ENCODE measurements at regions not wholly inside any gene's neighbourhood (a gene's known extent, or its start where the extent isn't known, plus 50 kb on each side); places are given as distances from the start of the nearest gene placed in this dataset.
A peak's percentile ranks its signal among the peaks of the same experiment; 100 is the strongest.

DNA sequence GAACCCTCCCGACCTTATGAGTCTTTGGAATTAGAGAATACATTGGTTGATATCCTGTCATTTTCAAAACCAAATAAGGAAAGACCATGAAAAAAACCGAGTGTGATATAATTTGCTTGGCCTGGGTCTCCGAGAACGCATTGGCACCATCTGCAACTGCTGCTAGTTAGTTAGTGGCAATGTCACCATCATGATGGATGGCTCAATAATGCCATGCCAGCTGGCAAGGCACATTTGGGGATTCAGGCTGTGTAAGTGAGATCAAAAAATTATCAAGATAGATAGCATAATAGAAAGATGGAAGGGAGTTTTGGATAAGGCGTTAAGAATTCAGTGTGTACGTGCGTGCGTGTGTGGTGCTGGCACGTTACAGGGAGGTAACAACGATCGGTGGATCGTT lies 134.7 kb upstream of the TCERG1L start:
- no peak for DNase-seq

DNA sequence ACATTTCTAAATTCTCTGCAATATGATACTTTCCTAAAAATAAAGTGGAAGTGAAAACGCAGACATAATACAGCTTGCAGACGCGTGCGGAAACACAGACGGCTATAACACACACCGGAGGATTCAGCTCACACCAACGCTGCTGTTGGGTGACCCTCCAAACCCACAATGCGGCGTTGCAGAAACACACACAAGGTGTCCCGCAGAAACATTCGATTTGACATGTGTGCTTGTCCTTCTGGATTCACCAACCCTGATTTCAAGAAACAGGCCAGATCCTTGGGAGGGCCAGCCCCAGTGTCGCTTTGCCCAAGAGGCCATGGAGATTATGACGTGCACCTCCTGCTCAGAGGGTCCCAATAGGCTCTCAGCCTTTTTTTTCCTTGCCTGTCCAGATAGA lies 136.7 kb upstream of the TCERG1L start:
- no peak for DNase-seq

DNA sequence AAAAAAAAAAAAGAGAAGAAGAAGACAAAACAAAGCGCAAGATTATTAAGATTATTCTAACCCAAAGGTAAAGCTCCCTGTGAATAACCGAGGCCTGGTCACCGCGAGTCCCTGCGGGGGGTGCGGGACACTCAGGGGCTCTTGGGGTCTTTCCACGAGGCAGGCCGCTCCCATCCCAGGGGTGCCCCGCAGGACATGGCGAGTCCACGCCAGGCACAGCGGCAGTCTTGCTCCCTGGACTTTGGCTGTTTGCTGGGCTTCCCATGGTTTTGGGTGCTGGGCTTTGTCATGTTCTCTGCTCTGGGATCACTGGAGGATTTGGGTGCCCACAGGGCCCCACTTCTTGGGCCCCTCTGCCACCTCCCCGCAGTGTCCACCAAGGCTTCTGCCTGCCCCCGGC lies 137.4 kb upstream of the TCERG1L start:
- DNase-seq: no peak

DNA sequence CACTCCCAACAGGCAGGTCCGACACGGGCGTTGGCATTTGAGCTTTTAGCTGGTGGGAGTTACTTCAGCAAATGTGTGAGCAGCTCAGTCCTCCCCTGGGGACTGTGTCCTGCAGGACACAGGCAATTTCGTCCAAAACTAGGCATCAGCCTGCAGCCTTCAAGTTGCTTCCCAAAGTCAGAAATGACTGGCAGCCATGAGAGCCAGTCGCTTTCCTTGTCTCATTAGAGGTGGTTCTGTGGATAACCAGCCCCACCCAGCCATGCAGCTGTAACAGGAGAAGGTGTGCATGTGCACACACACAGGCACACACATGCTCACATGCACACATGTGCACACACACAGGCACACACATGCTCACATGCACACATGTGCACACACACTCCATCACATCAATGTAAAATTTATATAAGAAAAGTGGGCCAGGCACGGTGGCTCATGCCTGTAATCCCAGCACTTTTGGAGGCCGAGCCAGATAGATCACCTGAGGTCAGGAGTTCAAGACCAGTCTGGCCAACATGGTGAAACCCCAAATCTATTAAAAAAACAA lies 138.8 kb upstream of the TCERG1L start:
- DNase-seq: no peak

DNA sequence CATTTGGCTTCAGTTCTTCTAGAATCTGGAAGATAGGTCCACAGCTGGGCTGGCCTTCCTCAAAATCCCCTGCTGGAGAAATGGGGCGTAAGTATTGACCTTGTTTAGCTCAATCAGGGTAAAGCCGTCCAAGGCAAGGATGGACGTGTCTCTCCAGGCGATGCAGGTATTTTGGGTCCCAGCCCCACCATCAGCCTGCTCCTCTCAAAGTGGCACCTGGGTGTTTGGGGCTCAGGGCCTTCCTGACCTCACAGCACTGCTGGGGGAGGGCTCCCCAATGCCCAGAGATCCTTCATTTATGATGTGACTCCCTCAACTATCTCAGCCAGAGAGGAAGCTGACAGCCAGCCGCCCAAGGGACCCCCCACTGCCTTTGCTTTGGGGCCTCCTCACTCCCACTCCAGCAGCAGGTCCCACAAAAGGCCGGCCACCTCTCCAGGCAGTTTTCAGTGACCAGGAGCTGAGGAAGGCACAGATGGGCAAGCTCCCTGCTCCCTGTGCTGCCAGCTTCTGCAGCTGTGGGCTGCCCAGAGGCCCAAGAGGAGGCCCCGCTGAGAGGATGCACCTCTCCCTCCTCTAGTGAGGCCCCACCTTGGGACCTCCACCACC lies 140.0 kb upstream of the TCERG1L start:
- no peak for DNase-seq

DNA sequence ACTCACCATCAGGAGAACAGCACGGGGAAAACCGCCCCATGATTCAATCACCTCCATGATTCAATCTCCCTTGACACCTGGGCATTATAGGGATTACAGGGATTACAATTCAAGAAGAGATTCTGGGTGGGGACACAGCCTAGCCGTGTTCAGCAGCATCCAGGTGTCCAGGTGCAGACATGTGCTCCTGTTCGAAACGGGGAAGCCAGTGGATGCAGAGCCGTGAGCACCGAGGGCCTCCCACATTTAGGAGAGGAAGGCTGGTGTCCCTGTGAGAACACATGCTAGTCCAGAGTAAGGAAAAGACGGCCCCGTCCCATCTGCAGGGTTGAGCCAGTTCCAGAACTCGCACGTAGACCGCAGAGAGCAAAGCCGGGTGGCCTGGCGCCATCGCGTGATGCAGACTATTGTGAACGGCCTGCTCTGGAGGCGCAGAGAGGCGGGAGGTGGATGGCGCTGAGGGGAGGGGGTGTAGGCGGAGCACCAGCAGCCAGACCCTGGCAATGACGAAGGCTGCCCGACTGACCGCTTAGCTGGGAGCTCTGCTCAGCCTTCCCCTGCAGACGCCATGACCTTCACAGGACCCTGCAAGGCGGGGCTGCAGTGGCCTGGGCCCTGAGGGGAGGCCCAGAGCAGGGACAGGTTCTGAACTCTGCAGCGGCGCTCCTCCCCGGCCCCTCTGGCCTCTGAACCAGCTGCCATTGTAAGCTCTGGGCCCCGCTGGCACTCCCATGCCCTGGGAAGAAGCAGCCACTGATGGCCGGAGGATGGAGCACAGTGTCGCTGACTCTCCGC lies 141.6 kb upstream of the TCERG1L start:
- no peak for DNase-seq

DNA sequence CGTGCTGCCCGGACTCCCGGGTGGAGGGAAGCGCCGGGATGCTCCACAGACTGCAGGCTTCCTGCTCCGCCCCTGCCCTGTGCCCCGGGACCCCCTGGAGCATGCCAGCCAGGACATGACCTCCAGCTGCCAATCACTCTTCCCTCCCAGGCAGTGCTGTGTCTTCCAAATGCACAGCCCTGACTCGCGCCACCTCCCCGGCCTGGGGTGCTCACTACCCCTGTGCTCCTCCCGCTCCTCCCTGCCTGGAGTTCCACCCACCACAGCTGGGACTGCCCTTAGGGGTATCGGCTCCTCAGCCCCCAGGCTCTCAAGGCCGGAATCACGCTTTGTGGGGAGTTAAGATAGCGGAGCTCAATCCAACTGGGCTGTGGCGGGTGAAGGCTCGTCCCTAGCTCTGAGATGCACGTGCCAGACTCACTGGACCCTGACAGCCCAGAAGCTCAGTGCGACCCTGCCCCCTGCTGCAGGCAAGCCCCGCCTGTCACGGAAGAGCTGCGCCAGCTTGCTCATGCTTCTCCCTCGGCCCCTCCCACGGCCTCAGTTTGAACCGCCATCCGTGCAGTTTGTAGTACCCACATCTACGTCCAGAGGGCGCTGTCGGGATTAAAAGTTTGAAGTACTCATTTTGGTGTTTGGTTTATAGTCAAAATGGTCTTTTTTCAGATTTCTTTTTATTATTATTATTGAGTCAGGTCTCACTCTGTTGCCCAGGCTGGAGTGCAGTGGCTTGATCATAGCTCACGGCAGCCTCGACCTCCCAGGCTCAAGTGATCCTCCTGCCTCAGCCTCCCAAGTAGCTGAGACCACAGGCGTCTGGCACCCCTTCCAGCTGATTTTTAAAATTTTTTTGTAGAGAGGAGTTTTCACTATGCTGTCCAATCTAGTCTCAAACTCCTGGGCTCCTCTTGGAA lies 142.5 kb upstream of the TCERG1L start:
- peak; percentile 75 for DNase-seq

DNA sequence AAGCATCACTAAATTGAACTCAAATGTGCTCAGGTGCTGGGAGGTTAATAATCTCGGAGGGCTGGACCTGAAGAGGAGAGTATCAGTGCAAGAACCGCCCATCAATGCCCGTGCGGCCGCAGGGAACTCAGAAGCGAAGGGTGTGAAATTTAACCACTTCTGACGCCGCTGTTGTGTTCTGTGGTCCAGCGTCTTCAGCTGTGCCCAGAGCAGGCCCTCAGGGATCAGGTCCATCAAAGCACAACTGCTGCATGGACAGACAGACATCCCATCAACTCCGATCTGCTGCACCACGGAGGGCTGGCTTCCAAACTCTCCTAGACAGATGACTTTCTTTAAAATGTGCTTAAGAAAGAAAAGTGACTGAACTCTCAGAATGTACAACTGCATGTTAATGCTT lies 144.9 kb upstream of the TCERG1L start:
- no peak for DNase-seq

DNA sequence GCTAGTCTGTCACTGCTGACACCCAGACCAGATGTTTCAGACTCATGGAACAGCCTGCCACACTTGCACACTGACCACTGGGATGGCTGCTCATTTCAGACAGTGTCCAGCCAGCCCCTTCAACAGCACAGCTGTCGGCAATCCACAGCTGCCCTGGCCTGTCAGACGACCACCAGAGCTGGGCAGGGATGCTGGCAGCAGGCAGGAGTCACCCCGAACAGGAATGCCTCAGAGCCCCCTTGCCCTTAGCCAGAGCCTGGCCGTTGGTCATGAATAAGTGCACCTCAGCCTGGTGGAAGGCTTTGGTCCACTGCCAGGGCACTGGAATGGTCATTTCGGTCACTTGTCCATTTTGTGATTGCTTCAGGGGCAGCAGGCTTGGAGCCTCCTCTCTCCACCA lies 149.6 kb upstream of the TCERG1L start:
- no peak for DNase-seq

DNA sequence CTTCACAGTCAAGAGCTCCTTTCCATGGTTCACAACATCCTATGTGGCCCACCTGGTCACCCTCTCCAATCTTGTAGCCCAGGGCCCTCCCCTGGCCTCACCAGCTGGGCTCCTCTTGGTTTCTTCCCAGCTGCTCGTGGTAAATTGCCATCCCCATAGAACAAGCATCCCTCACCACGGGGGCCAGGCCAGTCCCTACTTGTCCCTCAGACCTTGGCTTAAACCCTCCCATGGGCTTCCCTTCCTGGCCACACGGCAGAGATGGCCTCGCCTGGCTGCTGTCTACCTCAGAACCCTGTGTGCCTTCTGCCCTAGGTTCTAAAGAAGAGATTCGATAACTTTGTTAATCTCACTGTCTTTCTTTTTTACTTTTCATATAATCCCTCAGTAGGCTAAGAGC lies 153.3 kb upstream of the TCERG1L start:
- DNase-seq: no peak

DNA sequence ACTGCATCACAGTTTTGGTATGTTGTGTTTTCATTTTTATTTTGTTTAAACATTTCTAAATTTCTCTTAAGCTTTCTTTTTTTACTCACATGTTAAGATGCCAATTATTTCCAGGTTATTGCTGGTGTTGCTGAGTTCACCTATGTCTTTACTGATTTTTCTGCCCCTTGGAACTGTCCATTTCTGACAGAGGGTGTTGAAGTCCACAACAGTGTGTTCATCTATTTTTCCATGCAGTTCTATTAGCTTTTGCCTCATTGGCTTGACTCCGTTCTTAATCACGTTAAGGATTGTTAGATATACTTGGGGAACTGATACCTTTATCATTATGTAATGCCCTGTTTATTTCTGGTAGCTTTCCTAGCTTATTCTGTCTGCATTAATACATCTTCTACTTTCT lies 158.0 kb upstream of the TCERG1L start:
- no peak for DNase-seq

DNA sequence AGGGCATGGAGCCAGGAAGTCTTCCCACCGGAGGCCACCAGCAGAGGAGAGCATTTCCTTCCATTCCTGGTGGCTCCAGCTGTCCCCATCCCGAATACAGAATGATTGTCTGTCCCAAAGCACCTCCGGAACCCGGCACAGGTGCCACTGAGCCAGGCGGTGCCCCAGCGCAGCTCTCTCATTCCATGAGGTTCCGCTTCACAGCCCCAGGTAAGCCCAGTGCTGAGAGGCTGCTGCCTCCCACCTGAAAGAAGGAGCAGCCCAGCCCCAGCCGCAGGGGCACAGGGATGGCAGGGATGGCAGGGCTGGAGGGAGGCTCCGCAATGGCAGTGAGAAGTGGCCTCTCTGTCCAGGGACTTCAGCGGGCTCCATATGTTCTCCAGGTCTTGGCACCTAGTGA lies 162.1 kb upstream of the TCERG1L start:
- DNase-seq: no peak

DNA sequence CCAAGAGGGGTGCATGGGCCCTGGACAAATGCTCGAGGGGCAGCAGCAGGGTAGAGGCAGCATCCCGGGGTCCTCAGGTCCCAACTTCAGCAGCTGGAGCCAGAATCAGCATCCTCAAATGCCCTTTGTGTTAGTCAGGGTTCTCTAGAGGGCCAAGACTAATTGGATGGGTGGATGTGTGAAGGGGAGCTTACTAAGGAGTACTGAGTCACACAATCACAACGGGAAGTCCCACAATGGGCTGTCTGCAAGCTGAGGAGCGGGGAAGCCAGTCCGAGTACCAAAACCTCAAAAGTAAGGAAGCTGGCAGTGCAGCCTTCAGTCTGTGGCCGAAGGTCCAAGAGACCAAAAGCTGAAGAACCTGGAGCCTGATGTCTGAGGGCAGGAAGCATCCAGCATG lies 162.9 kb upstream of the TCERG1L start:
- DNase-seq: no peak

DNA sequence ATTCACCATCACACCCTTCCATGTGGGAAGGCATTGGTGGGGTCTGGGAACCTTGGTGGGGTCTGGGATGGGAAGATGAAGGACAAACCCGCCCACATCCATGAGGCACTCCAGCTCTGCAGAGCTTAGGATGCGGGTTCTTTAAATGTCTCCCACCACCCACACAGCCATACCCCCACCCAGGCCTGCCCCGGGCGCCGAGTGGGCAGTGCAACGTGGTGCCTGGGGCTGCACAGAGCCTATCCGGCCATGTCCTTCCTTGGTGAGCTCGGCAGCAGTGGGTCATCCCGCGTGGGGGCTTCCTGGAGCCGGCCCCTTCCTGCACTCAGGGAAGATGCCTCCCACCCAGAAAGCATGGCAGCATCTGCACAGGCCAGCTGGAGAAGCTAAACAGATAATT lies 163.5 kb upstream of the TCERG1L start:
- DNase-seq: no peak

DNA sequence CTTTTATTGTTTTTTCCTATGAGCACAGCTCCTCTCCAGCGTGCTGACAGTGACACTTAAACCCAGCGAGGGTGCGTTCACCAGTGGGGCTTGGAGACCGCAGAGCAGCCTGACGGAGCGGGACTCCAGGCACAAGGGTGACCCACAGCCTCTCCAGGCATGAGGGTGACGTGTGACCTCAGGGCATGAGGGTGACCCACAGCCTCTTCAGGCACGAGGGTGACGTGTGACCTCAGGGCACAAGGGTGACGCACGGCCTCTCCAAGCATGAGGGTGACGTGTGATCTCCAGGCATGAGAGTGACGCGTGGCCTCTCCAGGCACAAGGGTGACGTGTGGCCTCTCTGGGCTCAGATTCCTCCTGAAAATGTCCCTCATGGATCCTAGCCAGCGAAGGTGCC lies 164.3 kb upstream of the TCERG1L start:
- DNase-seq: no peak

DNA sequence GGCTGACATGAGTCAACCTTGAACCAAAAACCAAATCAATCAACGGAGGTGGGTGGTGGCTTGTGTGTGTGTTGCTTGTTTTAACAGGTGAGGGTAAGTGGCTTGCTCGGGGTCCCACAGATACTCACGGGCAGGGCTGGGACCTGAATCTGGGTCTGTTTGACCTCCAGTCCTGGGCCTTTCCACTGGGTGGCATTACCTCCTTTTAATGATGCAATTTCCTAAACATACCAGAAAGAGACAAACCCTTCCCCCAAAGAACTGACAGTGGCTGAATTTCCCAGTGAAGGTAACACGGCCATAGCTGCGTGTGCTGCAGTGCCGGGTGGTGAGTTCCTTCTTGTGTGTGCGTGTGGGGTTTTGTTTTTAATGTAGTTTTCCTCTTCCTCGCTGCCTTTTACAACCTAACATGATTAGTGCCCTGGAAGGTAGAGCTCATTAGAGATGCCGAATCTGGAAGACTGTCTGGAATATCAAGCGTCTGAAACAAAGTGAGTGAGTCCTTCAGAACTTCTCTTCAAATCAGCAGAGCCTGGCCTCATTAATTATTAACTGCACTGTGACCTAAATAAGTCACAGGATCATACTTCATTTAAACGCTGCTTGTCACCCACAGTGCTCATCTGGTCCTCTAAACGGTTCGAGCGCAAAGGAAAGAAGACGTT lies 166.1 kb upstream of the TCERG1L start:
- no peak for DNase-seq

DNA sequence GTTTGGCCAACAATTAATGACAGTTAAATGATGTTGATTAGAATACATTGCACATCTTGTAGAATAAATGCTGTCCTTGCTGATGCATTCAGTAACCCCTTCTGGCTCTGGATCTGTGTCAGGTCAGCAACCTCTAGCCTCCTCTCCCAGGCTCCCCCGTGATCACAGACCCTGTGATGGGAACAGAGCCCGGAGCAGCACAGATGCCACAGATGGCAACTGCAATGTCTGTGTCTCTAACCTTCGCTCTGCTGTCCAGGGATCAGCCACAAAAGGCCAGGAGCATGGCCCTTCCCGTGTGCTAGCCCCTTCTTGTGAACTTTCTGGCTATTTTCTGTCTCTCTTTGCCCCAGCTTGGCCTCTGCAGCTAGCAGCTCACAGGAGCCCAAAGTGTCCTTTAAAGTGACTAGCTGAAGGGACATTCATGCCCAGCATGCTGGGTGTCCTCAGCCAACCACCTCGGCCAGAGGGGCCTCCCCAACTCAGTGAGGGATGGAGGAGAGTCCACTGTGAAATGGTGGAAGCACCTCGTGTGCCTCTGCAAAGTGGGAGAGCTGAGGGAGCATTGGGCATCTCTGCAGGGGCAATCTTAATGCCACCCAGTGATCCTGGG lies 167.0 kb upstream of the TCERG1L start:
- DNase-seq: no peak

DNA sequence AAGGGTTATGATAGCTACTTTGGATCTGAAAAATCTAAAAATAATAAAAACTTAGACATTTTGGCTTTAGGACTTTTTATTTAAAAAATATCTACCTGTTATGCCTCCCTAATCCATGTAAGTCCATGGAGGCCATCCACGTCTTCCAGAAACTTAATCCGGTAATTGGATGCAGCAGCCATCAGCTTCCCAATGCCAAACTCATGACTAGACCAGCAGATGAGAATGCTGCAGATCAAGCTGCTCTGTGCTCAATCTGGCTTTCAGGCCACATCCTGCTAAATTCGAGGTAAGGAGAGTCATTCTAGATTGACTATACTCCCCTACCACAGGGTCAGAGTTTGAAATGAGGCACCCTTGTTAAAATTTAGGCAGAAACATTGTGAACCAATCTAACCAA lies 168.5 kb upstream of the TCERG1L start:
- DNase-seq: no peak

DNA sequence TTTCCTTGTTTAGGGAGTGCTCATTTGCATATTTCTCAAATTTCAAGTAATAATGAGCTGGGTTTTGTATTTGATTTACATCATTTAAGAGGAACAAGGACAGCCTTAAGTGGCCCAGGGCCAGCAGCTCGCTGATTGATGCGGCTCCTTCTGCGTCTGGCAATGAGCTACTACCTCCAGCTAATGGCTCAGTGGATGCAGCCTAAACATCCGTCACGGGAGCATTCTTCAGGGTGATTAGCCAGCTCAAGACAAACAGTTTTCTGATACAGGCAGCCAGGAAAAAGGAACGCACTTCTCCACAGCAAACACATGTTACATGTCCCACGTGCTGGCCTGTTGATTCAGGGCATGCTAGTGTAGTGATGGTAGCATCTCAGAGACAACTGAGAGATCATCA lies 169.3 kb upstream of the TCERG1L start:
- DNase-seq: no peak

DNA sequence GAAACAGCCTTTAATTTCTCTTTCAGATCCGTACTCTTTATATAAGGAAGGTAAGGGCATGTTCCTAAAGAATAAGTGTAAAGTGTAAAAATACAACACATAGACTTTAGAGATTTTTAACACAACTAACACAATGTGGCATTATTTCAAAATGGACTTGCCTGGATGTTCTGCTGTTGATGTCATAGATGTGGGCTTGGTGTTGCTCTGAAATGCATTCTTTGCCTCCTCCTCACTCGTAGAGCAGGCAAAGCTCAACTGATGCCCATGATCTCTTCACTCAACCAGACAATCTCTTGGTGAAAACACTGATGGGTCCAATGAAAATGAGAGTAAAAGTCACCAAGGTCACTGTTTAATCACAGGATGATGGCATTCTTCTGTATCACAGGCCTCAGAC lies 174.2 kb upstream of the TCERG1L start:
- no peak for DNase-seq

DNA sequence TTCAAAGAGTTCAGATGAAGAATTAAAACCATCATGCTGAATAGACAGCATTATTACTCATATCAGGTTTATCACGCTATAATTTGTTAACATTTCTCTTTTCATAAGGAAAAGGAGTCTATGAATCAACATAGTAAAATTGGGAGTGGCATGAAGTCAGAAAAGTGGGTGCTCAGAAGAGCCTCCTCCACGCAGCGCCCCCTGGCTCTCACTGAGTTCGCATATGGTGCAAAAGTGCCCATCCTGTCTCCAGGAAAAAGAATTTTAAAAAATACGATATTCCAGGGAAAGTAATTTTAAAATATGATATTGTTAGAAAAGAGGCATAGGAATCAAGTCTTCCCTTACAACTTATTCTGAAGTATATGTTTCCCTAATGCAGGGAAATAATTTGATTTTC lies 176.3 kb upstream of the TCERG1L start:
- DNase-seq: no peak

DNA sequence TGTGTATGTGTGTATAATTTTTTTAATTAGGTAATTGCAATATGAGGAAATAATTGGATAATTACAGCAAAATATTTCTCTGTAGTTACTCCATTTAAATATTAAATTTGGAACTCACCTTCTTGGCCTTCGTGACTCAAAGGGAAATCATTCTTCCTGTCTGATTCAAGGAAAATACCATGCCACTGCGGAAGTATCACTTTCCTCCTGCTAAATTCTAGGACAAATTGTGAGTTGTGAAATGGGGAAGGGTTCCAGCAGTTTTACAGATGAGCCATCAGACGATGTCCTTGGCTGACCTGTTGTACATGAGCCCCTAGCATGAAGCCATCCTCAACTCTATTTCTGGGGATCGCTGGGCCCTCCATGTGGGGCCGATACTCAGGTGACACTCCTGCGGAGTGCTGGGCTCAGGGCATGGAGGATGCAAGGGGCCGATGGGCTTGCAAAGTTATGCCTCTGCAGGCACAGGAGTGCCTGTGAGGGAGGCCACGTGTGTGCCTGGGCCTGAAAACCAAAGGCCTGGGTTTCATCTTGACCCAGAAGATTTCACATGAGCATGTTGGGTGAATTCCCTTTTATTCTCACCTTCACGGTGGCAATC lies 179.6 kb upstream of the TCERG1L start:
- DNase-seq: no peak
